LNCaP clone FGC (cell line): ENCODE measurements at regions not wholly inside any gene's neighbourhood (a gene's known extent, or its start where the extent isn't known, plus 50 kb on each side); places are given as distances from the start of the nearest gene placed in this dataset.

Source experiments
- DNase-seq: peaks from one replicate; pipeline ENCODE4 v3.0.0-alpha.2; 2011; ENCODE audit warnings: low read depth
- H3K4me3 ChIP-seq: 2 replicates; pipeline ENCODE4 v1.5.1; 2011; ENCODE audit warnings: mild to moderate bottlenecking, low read depth, low read length, control low read depth
- TF ChIP-seq, protein P1 (sequence below): IDR thresholded peaks from 2 replicates; pipeline ENCODE4 v1.5.1; 2012; ENCODE audit warnings: mild to moderate bottlenecking; ENCODE audit not compliant: control insufficient read depth, insufficient read depth; ENCODE audit errors: extremely low read depth

DNA sequence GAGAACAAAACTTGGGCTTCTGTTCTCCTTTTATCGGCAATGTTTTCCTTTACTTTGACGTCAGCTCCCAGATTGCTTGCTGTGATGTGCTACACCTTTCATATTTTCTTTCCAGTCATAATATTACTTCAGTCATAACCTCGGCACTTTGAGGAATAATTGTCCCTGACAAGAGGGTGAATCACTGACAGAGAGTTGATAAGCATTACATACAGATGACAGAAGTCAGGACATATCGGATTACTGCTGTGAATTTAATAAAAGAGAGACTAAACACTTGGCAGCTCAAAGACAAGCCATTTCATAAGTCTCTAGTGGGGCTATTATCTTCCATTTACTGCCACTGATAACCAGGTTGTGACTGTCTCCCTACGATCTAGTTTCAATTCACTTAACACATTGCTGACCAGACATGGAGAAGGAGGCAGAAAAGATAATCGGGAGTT lies 362.1 kb upstream of the ARRDC4 start:
- DNase-seq = no peak
- H3K4me3 ChIP-seq = no peak overlapping the region
- TF ChIP-seq, protein P1, sequence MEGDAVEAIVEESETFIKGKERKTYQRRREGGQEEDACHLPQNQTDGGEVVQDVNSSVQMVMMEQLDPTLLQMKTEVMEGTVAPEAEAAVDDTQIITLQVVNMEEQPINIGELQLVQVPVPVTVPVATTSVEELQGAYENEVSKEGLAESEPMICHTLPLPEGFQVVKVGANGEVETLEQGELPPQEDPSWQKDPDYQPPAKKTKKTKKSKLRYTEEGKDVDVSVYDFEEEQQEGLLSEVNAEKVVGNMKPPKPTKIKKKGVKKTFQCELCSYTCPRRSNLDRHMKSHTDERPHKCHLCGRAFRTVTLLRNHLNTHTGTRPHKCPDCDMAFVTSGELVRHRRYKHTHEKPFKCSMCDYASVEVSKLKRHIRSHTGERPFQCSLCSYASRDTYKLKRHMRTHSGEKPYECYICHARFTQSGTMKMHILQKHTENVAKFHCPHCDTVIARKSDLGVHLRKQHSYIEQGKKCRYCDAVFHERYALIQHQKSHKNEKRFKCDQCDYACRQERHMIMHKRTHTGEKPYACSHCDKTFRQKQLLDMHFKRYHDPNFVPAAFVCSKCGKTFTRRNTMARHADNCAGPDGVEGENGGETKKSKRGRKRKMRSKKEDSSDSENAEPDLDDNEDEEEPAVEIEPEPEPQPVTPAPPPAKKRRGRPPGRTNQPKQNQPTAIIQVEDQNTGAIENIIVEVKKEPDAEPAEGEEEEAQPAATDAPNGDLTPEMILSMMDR = no peak

DNA sequence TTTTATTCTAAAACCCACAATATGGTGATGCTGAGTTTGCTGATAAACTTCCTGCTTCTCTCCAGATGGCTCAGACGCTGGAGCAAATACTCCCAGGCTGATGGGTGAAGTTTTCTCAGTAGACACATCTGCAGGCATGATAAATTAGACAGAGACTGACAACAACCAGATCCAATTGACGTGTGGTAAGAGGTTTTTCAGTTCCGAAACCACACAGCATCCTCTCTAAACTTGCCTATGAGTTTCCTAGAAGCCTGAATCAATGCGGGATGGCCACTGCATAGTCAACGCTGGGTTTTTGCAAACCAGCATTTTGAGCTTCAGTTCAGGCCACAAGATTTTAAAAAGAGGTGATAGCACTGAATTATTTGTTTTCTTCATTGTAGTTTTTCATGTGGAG lies 360.3 kb upstream of the ARRDC4 start:
- TF ChIP-seq, protein P1 = no peak
- no peak overlapping the region for H3K4me3 ChIP-seq
- no peak for DNase-seq

DNA sequence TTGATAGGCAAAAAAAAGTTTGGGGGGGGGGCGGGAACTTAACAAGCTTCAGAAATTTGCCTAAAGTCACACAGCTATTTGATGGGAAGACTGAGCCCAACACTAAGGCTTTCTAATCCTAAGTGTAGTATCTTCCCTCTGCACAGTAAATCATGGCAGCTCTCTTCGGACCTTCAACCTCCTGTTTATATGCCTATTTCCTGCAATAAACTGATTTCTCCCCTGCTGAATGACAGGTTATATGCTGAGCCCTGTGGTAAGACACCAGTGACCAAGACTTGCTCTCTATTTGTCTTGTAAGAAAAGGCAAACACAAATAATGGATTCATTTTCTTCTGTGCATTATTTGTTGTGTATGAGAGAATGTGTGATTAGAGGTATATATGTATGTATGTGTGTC lies 355.8 kb upstream of the ARRDC4 start:
- DNase-seq = no peak
- TF ChIP-seq, protein P1 = no peak
- H3K4me3 ChIP-seq = no peak overlapping the region

DNA sequence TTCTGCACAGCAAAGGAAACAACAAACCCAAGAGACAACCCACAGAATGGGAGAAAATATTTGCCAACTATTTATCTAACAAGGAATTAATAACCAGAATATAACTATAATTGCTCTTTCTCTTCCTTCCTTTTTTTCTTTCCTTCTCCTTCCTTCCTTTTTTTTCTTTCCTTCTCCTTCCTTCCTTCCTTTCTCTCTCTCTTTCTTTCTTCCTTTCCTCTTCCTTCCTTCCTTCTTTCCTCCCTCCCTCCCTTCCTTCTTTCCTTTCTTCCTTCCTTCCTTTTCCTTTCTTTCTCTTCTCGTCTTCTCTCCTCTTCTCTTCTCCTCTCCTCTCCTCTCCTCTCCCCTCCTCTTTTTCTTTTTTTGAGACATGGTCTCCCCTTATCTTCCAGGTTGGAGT lies 345.4 kb upstream of the ARRDC4 start:
- H3K4me3 ChIP-seq = no peak overlapping the region
- no peak for DNase-seq
- TF ChIP-seq, protein P1 = no peak

DNA sequence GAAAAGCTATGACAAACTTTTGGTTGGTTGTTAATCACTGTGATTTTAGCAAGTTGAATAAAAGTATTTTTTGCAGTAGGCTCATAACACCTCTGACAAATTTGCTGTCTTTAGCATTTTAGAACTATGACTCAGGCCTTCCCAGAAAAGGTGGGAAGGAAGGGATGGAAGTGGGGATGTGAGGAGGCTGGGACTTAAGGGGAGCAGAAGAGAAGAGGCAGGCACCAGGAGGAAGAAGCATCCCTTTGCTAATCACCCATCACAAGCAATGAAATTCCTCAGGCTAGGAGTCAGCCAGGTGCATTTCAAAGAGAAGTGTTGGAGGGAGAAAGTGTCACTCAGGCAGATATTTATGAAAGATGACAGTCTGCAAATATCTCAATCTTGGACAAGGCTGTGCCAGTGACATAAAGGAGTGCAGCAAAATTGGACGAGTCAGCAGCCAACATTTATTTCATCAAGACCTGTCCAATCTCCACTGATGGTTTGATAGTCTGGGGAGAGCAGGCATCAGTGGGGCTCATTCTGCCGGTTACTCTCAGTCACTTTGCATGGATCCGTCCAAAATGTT lies 337.3 kb upstream of the ARRDC4 start:
- DNase-seq = no peak
- TF ChIP-seq, protein P1 = no peak
- no peak overlapping the region for H3K4me3 ChIP-seq

DNA sequence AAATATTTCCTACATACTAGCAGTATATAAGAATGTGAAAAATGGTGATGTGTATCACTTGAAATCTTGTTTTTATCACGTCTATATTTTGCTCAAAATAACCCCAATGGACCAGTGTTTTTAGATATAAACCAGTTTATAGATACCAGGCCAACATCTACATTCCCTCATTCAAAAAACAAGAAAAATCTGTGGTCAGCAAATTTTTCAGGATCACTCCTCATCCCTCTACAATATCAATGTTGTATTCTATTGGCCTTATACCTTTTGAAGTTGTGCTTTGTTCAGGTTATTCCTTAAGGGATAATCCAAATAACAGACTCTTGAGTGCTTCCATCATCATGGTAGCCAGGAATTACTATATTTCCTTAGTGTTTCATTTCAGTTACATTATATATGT lies 332.9 kb upstream of the ARRDC4 start:
- no peak for DNase-seq
- no peak overlapping the region for H3K4me3 ChIP-seq
- TF ChIP-seq, protein P1 = no peak

DNA sequence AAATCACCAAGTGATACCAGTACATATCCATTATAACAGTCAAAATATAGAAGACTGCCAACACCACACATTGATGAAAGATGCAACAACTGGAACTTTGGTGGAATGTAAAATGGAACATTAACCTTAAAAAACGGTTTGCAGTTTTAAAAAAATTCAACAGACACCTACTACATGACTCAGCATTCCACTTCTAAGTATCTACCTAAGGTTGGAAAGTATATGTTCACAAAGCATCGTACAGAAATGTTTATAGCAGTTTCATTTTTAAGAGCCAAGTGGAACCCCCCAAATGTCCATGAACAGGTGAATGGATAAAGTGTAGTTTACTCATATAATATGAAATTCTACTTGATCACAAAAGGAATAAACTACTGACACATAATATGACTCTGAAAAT lies 314.7 kb upstream of the ARRDC4 start:
- TF ChIP-seq, protein P1 = no peak
- DNase-seq = no peak
- H3K4me3 ChIP-seq = no peak overlapping the region
